NCI-H146 treated with DMSO at 0.1 percent for 48 hours (cell line): ENCODE measurements at regions not wholly inside any gene's neighbourhood (a gene's known extent, or its start where the extent isn't known, plus 50 kb on each side); places are given as distances from the start of the nearest gene placed in this dataset.
"Not testable (repeated sequence)": the region's sequence is repeated elsewhere in the genome, so short reads cannot be mapped to it uniquely, and the experiment has no call there.

Experiments used
- DNase-seq: peaks from one replicate; lab custom pipeline; 2025; ENCODE audit not compliant: unreplicated experiment; lab: John Stamatoyannopoulos, UW

- DNase-seq = no peak
Observed at GRCh38 chr3:177613901-177614300, 416.6 kb upstream of the TBL1XR1 start.

GRCh38 chr3:177615015-177615414 lies 417.7 kb upstream of the TBL1XR1 start:
- peak; percentile 52 for DNase-seq

DNA sequence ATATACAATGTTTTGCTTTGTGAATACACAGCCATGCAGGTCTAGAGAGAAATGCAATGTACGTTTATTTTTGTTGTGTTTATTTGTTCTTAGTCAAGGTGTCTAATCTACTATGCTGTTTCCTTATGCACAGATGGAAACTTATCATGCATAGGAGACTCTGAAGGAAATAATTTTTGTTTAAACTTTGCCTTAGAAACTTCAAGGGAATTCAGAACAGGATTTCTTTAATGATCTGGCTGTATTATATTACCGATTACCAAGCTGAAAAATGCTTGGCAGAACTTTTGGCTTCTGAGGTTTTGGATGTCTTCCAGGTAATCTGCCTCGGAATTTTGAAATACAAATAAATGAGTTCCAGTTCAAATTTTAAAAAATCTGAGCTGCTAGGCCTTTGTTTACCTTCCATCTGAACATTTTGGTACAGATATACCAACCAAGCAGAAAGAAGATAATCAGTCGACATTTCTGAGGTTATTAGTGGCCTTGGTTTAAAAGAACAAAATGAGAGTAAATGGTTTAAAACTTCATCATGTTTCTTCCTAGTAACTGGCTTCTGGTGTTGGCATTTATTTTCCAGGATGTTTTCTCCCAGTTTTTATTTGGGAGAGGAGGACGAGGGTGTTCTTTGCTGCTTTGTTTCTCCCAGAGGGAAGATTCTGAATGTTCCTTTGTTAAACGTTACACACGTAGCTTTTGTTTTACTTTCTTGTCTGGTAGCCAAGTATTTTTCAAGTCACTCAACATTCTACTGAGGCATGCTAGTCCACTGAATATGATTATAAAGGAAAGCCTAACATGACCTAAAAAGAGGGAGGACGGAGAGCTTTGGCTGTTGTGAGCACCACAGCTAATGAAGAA lies 421.8 kb upstream of the TBL1XR1 start:
- no peak for DNase-seq

- no peak for DNase-seq
Observed at GRCh38 chr3:177620073-177620472, 422.8 kb upstream of the TBL1XR1 start.

- DNase-seq = no peak
Observed at GRCh38 chr3:177622520-177622919, 425.2 kb upstream of the TBL1XR1 start.

DNA sequence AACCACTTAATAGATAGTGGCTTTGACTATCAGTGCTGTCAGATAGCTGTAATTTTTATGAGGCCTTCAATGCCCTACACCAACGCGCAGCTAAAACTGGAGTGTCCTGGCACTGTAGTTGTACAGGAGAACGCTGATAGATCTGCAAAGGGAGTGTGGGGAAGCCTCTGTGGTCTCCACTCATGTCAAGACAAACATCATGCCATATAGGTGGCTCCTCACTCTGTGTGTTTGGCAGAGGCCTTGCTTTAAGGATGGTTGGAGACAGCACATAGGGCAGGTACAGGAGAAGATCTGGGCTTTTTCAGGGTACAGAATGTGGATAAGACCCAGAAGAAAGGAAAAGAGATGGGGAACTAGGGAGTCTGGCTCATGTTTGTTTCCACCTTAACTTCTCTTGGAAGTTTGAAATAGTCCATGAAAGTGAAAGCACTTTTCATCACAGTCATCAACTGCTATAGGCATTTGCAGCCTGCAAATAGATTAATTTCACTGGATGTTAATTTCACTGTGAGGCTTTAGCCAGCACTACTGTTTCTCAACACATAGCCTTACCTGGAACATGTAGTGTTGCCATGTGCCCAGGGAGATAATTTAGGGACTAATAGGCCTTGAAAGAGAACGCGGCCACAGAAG lies 425.8 kb upstream of the TBL1XR1 start:
- no peak for DNase-seq

GRCh38 chr3:177624528-177625495 lies 427.5 kb upstream of the TBL1XR1 start:
- DNase-seq = no peak

DNA sequence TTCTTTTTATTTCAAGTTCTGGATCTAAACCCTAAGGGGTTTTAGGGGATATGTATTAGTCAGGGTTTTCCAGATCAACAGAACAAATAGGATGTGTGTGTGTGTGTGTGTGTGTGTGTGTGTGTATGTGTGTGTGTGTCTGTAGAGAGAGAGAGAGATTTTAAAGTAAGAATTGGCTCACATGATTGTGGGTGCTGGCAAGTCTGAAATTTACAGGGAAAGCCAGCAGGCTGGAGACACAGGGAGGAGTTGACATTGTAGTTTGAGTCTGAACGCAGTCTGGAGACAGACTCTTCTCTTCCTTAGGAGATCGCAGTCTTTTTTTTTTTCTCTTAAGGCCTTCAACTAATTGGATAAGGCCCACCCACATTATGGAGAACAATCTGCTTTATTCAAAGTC lies 428.8 kb upstream of the TBL1XR1 start:
- DNase-seq = no peak

DNA sequence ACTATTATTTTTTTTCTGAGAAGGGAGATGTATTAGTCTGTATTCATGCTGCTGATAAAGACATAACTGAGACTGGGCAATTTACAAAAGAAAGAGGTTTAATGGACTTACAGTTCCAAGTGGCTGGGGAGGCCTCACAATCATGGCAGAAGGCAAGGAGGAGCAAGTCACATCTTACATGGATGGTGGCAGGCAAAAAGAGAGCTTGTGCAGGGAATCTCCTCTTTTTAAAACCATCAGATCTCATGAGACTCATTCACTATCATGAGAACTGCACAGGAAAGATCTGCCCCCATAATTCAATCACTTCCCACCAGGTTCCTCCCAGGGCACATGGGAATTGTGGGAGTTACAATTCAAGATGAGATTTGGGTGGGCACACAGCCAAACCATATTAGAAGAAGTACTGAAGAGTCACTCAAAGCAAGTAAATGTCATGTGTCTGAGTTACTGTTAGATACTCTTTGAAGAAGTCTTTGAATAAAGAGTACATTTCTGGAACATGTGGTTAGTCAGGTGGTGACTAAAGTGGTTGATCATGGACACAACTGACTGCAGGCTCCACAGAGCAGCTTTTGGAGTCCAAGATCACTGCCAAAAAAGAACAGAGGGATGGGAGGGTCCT lies 430.9 kb upstream of the TBL1XR1 start:
- DNase-seq = not testable (repeated sequence)

- DNase-seq = no peak
Observed at GRCh38 chr3:177629276-177629675, 432.0 kb upstream of the TBL1XR1 start.

DNA sequence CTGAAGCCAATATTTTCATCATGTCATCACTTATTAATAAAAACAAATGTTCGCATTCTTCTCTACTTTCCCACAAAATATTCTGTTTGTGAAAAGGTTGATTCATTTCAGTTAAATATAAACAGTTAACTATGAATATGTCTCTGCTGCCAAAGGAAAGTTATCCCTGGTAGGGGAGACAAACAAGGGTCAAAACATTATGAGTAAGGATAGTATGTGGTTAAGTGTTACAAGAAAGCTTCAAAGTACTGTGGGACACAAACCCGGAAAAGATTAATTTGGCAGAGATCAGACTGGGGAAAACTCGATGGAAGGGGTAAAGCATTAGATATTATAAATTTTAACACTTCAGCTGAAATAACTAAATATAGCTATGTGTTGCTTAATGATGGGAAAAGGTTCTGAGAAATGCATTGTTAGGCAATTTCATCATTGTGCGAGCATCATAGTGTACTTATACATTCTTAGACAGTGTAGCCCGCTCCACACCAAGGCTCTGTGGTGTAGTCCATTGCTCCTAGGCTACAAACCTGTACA lies 436.5 kb upstream of the TBL1XR1 start:
- DNase-seq = no peak

GRCh38 chr3:177635601-177636106 lies 438.4 kb upstream of the TBL1XR1 start:
- not testable (repeated sequence) for DNase-seq

DNA sequence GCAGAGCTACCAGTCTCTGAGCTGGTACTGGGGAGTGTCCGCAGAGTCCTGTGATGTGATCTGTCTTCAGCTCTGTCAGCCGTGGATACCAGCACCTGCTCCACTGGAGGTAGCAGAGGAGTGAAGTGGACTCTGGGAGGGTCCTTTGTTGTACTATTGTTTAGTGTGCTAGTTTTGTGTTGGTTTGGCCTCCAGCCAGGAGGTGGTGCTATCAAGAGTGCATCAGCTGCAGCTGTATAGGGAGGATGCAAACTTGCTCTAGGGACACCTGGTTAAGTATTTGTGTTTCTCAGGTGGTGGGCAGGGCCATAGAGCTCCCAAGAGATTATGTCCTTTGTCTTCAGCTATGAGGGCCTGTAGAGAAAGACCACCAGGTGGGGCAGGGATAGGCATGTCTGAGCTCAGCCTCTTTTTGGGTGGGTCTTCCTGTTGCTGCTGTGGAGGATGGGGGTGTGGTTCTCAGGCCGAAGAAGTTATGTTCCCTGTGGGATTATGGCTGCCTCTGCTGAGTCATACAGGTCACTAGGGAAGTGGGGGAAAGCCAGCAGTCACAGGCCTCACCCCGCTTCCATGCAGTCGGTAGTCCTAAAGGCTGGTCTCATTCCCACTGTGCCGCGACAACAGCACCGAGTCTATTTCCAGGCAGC lies 443.2 kb upstream of the TBL1XR1 start:
- no peak for DNase-seq

DNA sequence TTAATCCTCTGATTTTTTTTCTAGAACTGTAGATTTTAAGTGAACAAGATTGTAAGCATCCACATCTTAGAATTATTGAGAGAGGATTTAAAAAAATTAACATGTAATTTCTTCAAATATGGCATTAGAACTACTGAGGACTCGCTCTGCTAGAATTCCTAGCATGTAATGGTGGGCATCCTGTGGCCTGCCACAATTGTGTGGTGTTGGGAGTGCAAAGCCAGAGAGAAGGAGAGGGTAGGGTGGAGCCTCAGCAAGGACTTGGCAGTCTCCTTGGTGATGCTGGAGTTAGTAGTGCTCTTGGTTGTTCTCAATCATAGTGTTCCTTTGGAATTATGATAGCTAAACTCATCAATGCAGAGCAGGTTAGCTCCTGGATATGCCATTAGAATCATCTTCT lies 443.9 kb upstream of the TBL1XR1 start:
- DNase-seq = no peak

DNA sequence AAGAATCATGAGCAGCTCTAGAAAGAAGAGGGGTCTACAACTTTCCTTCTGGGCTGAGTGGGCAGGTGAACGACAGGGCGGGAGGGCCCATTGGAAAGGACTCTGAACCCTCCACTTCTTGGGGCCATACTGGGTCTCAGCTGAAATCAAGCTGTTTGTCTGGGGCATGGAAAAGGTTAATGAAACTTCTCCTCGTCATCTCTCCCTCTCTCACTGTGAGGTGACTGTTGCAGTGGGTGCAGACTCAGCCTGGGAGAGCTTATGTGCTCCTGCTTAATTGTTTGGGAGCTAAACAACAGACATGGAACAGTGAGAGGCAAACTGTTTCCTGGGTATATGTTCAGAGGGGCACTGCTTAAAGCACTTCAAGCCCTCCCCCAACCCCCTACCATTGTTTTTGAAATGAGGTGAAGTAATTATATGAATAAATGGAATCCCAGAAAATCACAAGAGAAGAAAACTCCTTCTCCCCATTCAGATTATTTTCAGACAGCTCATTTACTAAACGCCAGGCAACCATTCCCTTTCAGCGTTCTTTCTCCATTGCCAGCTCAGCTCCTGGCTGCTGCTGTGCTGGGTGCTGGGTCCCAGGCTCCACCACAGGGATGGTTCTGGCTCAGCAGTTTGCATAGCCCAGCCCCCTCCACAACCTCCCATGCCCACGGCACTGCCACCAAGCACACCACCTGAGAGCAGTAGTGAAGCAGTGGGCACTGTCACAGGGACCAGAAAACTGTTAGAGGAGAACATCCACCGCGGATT lies 444.9 kb upstream of the TBL1XR1 start:
- DNase-seq = no peak

DNA sequence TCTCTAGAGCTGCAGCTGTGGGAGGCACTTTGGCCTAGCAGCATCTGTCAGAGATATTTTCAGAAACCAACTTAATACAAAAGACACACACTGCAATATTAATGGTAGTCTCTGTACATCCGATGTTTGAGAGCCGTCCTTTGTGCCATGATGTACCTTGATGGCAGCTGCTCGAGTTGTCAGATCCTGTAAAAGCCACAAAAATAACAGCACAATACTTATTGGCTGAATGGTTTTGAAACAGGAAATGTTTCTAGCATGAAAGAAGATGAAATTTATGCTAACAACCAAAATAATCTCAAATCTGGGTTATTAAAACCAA lies 445.5 kb upstream of the TBL1XR1 start:
- no peak for DNase-seq

DNA sequence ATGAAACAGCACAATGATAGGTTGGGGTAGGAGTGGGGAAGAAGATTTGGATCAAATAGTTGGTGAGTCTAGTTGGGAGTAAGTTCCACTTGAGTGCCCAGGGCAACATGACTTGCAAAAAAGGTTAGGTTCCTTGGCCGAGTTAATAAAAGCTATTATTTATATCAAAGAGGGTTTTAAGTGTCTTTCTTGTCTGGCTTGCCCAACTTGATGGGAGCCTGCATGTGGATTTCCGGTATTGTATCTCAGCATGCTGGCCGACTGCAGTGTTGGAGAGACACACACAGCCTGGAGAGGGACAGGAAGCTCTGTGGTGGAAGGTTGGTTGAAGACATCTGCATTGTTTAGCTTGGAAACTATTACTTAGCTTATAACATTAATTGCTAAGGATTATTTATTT lies 449.5 kb upstream of the TBL1XR1 start:
- no peak for DNase-seq

DNA sequence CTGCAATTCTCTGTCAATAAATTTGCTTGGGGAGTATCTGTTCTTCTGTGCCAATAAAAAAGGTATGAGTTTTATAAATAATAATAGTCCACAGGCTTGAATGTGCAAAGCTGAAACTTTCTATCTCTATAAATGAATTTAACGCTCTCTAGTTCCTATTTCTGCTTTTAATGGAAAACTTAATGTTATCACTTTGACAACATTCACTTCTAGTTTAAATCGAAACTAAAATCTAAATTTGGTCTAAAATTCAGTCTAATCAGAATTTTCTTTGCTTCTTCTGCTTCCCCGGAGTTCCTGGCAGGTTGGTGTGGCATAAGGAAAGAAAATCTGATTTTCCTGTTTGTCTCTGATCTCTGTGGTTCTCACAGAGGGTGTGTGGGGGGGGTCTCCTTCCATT lies 450.1 kb upstream of the TBL1XR1 start:
- no peak for DNase-seq

GRCh38 chr3:177647876-177648275 lies 450.6 kb upstream of the TBL1XR1 start:
- no peak for DNase-seq
